ENCODE measurements at regions not wholly inside any gene's neighbourhood (a gene's known extent, or its start where the extent isn't known, plus 50 kb on each side); places are given as distances from the start of the nearest gene placed in this dataset.

DNA sequence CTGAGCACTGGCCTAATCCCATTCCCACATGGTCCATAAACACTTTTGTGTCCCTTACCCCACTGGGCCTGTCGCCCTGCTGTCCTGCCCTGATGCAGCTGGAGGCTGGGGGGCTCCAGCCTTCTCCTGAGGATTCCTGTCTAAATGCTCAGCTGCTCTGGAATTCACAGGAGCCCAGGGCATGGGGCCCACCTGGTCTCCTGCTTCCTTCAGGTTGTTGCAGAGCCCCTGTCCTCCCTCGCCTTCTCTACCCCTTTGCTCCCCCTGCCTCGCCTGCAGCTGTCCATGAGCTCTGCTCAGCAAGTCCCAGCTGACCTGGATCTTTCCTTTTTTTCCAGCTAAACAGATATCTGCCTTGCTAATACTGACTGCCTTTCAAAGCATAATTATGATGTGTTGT, 286.9 kb downstream of the XXYLT1 start:
- no peak for DNase-seq (ENCODE audit: low read depth)
- TF ChIP-seq, protein P1, sequence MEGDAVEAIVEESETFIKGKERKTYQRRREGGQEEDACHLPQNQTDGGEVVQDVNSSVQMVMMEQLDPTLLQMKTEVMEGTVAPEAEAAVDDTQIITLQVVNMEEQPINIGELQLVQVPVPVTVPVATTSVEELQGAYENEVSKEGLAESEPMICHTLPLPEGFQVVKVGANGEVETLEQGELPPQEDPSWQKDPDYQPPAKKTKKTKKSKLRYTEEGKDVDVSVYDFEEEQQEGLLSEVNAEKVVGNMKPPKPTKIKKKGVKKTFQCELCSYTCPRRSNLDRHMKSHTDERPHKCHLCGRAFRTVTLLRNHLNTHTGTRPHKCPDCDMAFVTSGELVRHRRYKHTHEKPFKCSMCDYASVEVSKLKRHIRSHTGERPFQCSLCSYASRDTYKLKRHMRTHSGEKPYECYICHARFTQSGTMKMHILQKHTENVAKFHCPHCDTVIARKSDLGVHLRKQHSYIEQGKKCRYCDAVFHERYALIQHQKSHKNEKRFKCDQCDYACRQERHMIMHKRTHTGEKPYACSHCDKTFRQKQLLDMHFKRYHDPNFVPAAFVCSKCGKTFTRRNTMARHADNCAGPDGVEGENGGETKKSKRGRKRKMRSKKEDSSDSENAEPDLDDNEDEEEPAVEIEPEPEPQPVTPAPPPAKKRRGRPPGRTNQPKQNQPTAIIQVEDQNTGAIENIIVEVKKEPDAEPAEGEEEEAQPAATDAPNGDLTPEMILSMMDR (IDR thresholded peaks at IDR 0.05; ENCODE audit: control insufficient read depth, extremely low read depth, insufficient read depth) = no peak
- no peak overlapping the region for H3K4me3 ChIP-seq (ENCODE audit: low read depth, low read length)

DNA sequence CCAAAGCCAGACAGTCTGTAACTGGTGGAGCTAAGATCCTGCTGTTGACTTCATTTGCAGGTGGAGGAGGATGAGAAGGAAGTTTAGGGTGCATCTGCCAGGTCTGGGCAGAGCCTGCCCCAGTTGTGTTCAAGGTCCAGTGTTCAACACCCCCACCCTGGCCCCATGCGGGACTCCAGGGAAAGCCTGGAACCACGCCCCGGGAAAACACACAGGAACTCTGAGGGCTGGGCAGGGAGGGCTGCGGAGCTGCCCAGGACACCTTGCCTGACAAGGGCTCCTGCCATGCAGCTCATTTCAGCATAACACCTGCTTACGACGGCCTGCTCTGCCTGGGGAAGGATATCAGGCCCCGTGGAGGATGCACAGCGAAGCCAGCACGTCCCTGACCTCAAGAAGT, 286.3 kb downstream of the XXYLT1 start:
- TF ChIP-seq, protein P1 (IDR thresholded peaks at IDR 0.05; ENCODE audit: control insufficient read depth, extremely low read depth, insufficient read depth) = no peak
- no peak for DNase-seq (ENCODE audit: low read depth)
- peak overlapping the region; percentile 24 for H3K4me3 ChIP-seq (ENCODE audit: low read depth, low read length)

DNA sequence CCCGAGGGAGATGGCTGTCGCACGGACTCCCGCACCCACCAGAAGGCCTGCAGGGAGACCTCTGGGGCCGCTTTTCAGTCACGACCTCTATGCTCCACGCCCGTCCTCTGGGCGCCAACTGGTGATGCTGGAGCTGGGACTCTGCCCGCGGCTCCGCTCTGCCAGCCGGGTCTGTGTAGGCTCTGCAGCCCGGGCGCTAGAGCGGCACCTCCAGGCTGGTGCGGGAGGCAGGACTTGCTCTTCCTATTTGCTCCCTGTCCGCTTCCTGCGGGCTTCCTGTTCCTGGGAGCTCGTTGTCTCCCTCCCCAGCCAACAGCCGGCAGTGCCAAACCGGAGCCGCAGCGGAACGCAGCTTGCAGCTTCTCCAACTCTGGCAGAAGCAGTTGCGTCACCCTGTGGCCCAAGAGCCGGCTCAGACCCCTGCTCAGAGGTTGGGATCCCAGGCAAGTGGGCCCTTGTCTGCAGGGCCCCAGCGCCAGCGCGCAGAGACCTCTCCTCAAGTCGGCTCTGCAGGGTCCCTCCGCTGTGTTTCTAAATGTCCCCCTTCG, 285.9 kb downstream of the XXYLT1 start:
- peak overlapping the region; percentile 24 for H3K4me3 ChIP-seq (ENCODE audit: low read depth, low read length)
- TF ChIP-seq, protein P1 (IDR thresholded peaks at IDR 0.05; ENCODE audit: control insufficient read depth, extremely low read depth, insufficient read depth) = peak; percentile 72
- peak; percentile 93 for DNase-seq (ENCODE audit: low read depth)

DNA sequence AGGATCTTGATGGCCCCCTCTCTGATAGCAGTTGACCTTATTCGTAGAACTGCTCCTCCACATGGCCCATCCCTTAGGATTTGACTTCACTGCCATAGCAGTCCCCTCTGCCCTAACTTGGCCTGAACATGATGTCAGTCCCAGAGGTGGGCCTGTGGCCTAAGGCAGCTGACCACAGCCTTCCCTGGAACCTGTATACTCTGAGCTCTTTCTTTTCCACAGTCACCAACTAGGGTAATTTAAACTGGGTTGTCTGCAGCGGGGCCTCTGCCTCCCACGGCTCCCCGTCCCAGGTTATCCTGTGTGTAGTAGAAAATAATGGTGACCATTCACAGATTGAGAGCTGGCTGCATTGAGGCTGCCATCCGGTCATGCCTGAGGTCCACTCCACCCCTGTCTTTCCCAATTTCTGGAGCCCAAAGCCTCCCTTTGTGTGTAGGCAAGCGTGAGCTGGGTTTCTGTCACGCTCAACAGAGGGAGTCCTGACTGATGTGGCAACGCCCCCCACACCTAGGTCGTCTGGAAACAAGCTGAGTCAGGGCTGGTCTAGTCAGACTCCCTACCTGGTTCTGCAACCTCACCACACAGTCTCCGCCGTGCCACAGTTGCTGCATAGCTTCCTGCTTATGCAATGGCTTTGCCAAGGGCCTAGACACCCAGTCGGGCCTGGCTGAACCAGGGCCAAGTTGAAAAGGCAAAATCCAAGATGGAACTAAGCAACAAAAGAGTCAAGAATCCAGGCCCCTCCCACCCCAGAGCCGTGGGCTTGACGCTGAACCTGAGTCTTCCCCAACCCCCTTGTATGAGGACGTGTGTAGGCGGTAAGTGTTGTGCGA, 284.5 kb downstream of the XXYLT1 start:
- no peak for DNase-seq (ENCODE audit: low read depth)
- TF ChIP-seq, protein P1 (IDR thresholded peaks at IDR 0.05; ENCODE audit: control insufficient read depth, extremely low read depth, insufficient read depth) = no peak

DNA sequence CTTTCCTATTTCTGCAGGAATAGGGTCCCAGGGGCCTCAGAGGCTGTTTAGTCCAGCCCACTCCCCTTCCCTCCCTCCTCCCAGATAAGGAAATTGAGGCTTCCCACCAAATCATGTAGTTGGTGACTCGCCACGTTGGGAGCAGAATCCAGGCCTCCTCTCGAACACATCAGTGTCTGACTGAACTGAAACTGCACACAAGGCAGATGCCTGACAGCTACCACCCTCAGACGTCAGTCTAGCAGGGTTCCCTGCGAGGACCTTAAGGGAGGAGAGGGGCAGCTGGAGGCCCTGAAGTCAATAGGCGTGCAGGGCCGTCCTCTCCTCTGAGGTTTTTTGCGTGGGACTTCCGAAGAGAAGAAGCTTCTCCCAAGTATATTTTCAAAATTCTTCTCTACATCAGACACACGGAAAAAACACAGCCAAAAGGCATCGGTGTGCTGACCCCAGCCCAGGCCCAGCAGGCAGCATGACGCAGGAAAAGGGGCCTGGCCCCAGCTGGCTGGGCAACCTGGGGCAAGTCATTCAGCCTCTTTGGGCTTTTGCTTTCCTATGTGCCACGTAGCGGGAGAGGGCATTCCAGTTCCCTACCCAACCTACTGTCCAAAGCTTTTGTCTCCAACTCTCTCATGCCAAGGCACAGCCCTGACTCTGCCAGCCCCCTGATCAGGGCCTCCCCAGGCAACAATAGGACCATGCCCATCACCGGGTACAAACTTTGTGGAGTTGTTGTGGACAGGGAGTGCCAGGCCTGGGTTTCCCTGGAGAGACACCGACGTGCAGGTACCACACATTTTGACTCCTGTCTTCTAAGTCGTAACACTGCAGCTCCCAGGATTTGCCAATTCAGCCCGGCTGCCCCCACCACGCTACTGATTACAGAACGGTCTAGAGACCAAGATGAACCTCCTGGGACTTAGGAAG, 283.1 kb downstream of the XXYLT1 start:
- no peak for DNase-seq (ENCODE audit: low read depth)
- TF ChIP-seq, protein P1 (IDR thresholded peaks at IDR 0.05; ENCODE audit: control insufficient read depth, extremely low read depth, insufficient read depth) = no peak
- no peak overlapping the region for H3K4me3 ChIP-seq (ENCODE audit: low read depth, low read length)

More for the DNA sequence above, 284.5 kb downstream of the XXYLT1 start:
- no peak overlapping the region for H3K4me3 ChIP-seq (ENCODE audit: low read depth, low read length)

DNA sequence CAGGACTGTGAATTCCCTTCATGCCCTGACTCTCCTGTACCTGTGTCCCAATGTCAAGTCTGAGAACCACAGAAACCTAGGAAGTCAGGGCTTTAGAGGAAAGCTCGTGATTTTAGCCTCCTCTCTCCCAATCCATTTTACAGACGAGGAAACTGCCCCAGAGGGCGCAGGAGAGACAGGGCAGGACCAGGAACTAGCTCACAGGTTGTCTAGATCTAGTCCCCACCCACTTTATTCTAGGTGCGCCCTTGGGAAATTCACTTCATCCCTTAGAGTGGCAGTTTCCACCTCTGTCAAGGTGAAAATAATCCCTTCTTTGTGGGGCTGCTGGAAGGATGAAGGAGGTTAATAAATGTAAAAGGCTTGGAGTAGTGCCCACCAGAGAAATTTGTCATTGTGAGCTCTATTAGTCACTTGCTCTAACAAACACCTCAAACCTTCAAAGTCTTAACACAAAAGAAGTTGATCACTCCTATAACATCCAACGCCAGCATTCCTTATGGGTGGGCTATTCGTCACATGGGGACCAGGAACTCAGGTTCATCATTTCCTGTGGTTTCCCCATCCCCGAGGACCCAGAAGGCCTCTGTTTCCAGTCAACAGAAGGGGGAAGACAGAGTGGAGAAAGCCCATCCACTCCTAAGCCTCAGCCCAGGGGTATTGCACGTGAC, 282.3 kb downstream of the XXYLT1 start:
- DNase-seq (ENCODE audit: low read depth) = no peak

More for the DNA sequence above, 282.3 kb downstream of the XXYLT1 start:
- TF ChIP-seq, protein P1 (IDR thresholded peaks at IDR 0.05; ENCODE audit: control insufficient read depth, extremely low read depth, insufficient read depth) = no peak
- no peak overlapping the region for H3K4me3 ChIP-seq (ENCODE audit: low read depth, low read length)

Data from LNCaP clone FGC (cell line).